GM21447 (cell line): ENCODE measurements at regions not wholly inside any gene's neighbourhood (a gene's known extent, or its start where the extent isn't known, plus 50 kb on each side); places are given as distances from the start of the nearest gene placed in this dataset.
A peak's percentile ranks its signal among the peaks of the same experiment; 100 is the strongest.

Experiments
- ATAC-seq: cut with Tn5 transposase; IDR thresholded peaks from one replicate; pipeline ENCODE4 v1.9.1; 2021; ENCODE audit not compliant: unreplicated experiment

DNA sequence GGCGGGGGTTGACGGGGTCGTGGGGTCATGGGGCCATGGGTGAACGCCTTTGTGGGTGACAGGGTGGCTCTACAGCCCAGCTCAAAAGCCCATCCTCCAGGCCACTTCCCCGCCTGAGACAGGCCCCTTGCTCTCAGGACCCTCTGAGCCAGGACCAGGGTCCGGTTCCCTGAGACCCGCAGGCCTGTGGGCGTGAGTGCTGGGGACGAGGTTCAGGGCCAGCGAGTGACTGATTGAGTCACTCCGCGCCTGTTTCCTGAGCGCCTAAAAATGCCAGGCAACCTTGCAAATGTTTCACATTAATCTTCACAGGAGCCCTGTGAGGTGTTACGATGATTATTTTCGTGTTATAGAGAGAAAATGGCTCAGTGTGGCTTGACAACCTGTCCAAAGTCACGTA lies 97.8 kb downstream of the ZNF674 start:
- peak; percentile 17 for ATAC-seq

DNA sequence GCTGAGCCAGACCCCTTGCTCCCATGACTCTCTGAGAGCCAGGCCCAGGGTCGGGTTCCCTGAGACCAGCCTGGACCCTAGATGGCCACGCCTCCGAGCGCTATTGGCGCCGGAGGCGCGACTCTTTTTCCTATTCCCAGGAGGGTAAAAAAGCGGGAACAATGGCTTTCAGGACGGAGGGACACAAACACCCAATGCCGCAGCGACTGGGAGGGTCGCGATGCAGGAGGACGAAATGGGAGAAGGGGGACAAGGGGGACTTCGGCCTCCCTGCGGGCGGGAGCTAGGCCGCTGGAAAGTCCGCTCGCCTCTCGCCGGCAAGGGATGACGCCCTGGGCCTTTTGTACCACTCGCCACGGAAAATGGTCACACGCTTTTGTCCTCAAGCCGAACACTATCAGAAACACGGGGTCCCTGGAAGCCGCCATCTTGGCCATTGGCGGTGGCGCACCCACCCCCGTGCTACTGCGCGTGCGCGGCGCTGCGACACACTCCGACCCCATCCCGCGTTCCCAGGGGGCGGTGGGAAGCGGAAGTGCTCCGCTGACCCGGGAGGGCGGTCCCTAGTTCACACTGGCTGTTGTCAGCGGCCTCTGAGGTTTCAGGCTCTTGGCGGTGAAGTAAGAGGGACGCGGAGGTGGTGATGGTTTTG lies 98.4 kb downstream of the ZNF674 start:
- ATAC-seq: peak; percentile 89

DNA sequence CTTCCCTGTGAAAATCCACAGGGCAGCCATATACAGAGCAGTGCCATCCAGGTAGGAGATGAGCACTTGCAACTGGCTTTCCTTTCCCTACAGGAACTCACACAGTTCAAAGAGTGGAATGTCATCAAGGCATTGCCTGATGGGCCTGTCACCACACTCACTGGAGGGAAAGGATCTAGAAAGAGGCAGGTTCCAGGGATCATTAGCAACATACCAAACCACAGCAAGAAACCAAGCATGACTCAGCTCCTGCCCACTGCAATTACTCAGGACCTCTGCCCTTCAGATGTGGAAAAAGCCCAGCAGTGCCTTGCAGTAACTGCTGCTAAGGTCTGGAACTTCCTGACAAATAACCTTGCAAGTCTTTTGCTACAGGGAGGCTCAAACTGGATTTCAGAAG lies 101.2 kb downstream of the ZNF674 start:
- no peak for ATAC-seq

DNA sequence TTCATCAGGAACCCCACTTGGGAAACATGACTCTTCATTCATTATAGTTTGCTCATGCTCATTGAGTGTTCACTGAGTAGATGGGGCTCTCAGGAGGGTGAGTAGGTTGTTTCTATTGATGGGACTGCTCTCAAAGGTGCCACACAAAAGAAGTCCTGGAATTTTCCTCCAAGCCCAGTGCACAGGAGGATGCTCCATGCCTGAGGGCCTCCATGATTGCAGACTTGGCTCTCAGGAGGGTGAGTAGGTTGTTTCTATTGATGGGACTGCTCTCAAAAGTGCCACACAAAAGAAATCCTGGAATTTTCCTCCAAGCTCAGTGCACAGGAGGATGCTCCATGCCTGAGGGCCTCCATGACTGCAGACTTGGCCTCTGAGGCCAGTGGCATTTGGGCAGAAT lies 108.5 kb downstream of the ZNF674 start:
- ATAC-seq: no peak

DNA sequence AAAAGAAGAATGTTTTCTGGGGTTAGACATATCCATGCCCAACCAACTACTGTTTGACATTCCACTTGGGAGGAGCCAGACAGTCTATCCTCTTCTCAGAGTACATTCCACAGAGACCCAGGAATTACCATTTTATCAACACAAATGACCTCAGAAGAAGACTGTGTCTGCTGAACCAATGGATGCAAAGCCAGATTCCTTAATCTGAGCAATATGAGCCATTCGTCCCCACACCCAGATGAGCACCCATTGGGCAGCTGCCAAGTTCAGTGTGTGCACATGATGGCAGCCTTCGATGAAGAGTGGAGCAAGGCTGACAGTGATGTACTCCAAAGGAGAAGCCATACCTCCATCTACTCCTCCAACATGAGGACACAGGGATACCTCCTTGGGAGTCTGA lies 111.3 kb downstream of the ZNF674 start:
- no peak for ATAC-seq

DNA sequence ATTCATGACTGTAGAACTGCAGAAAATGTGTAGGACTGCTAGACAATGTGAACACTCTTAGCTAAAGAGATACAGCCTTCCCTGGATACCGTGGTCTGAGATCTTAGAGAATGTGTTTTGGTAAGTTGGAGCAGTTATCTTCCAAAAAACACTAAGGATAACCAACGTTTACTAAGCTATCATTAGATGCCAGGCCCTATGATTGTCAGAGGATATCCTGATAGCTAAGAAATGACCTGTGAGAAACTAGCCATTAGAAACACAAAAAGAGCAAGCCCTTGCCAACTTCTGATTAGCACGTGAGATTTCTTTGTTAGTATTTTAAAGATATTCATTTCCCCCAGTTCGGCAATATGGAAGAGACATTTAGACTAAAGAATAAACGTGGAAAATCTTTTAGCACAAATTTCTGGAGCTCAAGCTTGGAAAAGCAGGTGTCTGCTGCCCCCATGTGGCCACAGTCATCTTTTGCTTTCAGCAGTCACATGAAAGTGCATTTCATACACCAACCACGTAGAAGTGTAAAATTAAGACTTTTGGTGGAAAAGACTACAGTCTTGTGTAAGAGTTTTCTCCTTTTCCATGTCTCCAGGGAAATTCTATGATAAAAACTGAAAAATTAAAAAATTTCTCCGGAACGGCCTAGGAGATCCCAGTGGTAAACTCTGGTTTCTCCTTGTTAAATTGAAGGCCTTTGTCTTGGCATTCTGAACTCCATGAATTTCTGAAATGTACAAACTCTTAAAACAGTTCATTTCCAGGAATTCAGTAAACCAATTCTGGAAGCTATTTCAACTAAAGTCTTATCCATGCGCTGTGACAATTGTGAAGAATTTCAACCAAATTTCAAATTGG lies 136.4 kb downstream of the ZNF674 start:
- ATAC-seq: no peak

DNA sequence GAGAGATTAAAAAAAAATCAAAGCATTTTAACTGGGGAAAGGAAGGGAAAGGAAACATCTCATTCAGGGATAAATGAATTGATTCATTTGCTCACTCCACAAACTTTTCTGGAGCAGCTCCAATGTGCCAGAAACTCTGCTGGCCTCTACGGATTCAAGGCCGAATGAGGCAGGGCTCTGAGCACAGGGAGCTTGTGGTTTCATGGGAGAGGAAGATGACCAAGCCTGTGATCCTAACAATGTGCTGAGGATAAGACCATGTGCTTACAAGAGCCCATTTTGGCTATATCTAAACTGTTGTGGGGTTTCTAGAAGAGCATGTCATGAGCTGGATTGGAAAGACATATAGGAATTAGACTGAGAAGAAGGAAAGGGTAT lies 137.5 kb downstream of the ZNF674 start:
- no peak for ATAC-seq

DNA sequence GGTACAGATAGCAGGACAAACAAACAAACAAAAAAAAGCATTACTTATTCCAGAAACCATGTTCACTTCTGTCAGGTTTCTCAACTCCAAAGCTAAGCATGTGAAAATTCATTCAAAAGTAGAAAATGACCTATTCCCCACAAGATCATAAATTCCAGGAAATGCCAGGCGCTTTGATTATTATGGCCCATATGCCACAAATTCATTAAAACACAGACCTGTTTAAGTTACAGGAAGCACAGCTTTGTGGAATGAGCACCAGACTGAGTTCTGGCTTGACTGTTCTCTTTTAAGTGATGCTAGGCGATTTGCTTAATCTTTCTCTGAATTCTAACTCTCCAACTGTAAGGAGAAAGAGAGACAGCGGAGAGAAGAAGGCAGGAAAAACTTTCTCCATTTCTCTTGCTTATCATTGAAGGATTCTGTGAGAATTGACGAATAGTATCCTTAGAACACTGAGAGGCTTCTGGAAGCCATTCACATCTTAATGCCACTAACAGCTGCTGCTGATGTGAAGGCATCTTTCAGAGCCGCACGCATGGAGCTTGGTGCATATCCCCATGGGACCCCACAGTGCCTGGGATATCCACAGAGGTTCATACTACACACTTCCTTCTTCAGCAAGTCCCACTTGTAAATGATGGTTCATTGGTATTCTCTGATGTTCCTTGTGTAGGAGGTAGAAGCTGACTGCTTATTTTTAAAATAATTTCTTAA lies 138.0 kb downstream of the ZNF674 start:
- no peak for ATAC-seq

DNA sequence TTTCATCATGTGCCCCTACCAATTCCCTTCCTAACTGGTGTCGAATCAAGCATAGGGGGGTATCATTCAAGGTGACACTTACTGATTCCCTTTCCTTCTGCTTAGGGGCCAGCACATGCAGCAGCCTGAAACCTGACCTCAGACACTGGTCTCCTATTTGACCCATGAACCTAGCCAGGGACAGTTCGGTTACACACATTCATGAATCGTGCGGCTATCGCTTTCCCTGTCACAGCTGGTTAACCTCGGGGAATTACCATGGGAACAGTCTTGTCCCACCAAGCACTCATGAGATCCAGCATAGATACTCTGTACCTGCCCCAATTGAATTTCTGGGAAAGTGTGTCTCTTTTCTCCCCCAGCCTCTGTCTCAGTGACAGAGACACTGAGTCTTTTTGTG lies 140.4 kb downstream of the ZNF674 start:
- ATAC-seq: no peak

DNA sequence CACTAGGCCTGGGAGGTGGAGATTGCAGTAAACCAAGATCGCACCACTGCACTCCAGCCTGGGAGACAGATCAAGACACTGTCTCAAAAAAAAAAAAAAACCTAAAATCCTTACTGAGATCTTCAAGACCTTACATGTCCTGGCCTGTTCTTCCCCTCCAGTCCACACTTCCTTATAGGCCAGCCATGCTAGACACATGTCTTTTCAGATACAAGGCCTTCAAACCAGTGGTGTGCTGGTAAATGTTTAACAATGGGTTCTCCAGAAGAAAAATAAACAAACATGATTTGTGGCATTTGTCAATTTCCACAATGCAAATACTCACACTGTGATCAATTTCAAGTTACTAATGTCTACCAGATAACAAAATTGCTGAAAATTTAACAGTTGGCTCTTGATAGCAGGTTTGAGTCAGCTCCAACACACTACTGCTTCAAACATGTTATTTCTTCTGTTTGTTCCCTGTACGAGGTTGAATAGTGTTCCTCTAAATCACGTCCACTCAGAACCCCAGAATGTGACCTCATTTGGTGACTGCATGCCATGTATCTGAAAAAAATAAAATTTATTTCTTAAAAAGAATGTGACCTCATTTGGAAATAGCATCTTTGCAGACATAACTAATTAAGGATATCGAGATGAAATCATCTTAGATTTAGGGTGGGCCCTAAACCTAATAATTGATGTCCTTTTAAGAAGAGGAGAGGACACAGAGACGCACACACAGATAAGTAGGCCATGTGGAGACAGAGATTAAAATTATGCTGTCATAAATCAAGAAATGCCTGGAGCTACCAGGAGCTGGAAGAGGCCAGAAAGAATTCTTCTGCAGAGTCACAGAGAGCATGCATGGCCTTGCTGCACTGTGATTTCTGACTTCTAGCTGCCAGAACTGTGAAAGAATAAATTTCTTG lies 144.4 kb downstream of the ZNF674 start:
- ATAC-seq: no peak

DNA sequence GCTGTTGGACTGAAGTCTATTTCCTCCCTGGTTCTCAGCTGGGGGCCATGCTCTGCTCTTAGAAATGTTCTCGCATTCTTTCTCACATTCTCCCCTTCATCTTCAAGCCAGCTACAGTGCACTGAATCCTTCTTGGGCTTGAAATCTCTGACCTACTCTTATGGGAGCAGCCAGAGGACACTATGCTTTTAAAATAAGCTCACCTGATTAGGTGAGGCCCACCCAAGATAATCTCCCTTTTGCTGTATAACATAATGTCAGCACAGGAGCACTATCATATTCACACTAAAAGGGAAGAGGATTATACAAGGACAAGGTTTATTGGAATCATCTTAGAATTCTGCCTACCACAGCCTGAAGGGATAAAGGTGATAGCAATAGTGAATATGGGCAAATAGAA lies 146.3 kb downstream of the ZNF674 start:
- ATAC-seq: no peak

DNA sequence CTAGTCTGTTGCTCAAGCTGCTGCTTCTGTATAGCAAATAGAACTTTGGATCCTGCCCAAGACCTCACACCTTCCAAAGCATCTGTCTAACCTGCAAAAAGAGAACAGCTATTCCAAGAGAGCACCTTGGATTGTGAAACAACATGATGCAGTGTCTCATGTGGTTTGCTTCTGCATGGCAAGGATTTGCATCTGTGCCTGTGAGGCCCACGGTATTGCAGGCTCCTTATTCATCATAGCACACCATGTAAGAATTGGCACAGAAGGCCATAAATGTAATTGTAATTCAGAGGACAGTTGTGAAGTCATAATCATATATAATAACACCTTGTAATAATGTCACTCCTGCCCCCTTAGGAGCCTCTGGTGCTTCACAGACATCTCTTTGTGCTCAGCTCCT lies 147.1 kb downstream of the ZNF674 start:
- ATAC-seq: no peak

DNA sequence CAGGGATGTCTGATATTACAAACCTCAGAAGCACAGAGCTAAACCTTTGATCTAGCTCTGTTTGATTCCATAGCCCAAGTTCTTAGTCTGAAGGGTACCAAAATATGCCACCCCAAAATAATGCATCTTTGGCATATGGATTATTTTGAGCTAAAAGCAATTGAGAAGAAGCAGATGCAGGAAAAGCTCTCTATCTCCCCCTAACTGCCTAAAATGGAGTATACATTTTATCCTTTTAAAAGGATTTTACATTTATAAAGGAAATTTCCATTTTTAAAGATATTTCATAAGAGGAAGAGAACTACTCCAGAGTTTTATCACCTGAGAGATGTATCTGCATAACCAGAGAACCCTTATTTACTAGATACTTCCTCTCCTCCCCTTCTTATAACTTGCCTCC lies 158.7 kb downstream of the ZNF674 start:
- no peak for ATAC-seq

DNA sequence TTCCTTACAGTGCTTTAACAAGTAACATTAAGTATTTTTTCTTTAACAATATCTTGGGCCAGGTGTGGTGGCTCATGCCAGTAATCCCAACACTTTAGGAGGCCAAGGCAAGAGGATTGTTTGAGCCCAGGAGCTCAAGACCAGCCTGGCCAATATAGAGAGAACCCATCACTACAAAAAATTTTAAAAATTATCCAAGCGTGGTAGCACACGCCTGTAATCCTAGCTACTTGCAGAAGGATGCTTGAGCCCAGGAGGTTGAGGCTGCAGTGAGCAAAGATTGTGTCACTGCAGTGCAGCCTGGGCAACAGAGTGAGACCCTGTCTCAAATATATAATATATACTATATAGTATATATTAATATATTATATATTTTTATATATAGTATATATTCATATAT lies 162.2 kb downstream of the ZNF674 start:
- no peak for ATAC-seq

DNA sequence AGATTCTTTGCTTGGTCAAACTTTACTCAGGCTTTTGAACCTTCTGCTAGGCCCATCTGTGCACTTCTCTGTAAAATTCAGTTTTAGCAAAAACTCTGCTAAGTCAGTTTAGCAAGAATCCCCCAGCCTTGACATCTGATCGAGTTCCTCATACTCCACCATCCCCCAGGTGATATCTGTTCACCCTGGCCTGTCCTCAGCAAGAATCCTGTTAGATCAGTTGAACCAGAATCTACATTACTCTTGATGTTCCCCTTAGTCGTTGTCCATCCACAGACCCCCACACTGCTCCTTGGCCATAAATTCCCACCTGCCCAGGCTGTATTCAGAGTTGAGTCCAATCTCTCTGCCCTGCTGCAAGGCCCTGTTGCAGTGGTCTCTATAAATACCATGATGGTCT lies 162.6 kb downstream of the ZNF674 start:
- no peak for ATAC-seq

DNA sequence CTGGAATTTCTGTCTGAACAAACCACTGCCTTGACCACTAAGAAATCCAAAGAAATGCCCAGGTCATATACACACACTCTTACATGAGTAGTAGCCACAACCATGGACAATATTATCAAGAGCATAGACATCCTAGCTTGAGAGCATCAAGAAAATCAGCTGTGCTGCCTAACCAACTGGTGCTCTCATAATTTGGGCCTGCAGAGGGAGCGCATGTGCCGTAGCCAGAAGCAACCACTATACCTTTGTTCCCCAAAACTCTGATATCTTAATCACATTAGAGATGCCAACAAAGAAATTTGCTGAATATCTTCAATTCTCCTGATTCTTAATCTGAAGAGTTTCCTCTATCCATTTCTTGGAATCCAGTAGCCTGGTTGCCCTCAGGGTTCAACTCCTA lies 163.6 kb downstream of the ZNF674 start:
- no peak for ATAC-seq

DNA sequence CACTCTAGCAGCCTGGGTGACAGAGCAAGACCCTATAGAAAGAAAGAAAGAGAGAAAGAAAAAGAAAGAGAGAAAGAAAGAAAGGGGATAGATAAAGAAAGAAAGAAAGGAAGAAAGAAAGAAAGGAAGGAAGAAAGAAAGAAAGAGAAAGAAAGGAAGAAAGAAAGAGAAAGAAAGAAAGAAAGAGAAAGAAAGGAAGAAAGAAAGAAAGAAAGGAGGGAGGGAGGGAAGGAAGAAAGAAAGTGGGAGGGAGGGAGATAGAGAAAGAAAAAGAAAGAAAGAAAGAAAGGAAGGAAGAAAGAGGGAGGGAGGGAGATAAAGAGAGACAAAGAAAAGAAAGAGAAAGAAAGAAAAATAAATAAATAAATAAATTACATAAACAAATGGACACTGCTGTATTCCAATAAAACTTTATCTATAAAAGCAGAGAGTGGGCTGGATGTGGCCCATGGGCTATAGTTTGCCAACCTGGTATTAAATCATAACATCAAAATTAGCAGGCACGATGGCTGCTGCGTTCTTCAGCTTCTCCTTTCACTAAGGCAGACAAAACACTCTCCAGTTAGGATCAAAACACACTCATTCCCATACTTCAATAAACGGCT lies 165.0 kb downstream of the ZNF674 start:
- no peak for ATAC-seq

DNA sequence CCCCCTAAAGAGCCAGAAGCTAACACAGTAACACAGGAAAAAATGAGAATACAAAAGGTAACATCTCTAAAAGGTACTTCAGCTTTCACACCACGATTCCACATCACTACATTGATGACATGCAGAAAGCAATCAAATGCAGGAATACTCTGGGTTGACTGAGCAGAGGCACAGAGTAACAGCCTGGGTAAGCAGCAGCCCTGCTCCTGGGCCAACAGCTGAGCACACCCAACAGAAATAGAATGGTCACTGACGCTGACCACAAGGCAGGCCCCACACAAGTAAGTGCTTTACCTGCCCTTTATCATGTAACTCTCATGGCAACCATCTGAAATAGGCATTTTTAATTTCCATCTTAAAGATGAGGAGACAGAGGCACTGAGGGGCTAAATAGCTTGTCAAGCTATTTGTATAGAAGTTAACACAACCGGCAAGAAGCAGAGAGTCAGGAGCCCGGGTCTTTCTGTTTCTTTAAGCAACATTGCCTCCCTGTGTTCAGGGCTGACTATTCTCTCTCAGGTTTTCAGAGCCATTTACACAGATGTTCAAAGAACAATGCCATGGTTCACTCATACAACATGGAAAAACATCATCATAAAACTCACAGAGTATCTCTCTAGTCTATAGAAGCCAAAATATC lies 168.9 kb downstream of the ZNF674 start:
- ATAC-seq: no peak

DNA sequence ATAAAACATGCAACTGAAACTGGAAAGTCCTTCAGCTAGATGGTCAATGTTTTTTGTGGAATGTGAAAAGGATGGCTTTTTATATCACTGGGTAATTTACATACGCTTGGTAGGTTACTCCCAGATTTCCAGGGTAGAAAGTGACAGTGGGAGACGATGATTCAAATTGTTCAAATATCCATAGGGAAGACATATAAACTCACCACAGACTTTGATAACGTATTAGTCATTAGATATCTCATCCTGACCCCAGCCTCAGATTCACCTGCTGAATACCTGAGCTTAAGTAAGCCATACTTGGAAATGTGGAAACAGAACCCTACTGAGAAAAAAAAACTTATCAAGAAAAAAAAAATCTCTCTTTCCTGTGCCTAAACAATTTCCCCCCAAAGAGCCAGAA lies 169.4 kb downstream of the ZNF674 start:
- no peak for ATAC-seq

DNA sequence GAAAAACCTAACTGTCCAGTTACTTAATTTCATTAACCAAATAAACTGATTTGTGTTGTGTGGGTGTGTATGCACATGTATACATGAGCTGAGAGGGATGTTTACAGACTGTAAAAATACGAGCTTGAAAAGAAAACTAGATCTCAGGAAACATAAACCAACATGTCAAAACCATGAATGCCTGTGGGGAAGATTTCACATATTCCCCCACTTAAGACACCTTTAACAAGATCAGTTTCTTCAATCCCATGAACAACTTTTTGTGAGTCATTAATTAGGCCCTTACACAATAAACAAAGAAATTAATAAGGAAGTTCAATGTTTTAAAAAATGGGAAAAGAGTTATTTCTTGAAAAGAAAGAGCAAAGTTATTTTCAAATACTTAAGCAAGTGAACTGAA lies 170.8 kb downstream of the ZNF674 start:
- ATAC-seq: no peak
